Peyer's patch (tissue), 4 donors: ENCODE measurements at regions not wholly inside any gene's neighbourhood (a gene's known extent, or its start where the extent isn't known, plus 50 kb on each side); places are given as distances from the start of the nearest gene placed in this dataset.
"Not testable (repeated sequence)": the region's sequence is repeated elsewhere in the genome, so short reads cannot be mapped to it uniquely, and the experiment has no call there.

Experiments used
- DNase-seq, 3 donors: peaks; one replicate each; pipeline ENCODE4 v3.0.0-alpha.2; 2017 to 2019
- H3K27ac ChIP-seq, 4 donors: fragments of 200-600 bp; sonication (generic); one replicate each; pipeline ENCODE4 v1.5.1; 2016 to 2019
- H3K27me3 ChIP-seq, 2 donors: fragments of 200-600 bp; sonication (generic); one replicate each; pipeline ENCODE4 v1.5.1; 2019
- H3K36me3 ChIP-seq, 3 donors: fragments of 200-600 bp; sonication (generic); one replicate each; pipeline ENCODE4 v1.5.1; 2016 to 2019
- H3K4me1 ChIP-seq, 4 donors: fragments of 200-600 bp; sonication (generic); one replicate each; pipeline ENCODE4 v1.5.1; 2016 to 2019
- H3K4me3 ChIP-seq, 4 donors: fragments of 200-600 bp; sonication (generic); 1 replicate in 3 of 4; 2 replicates in 1 of 4; pipeline ENCODE4 v1.5.1; 2016 to 2019; ENCODE audit warnings: mild to moderate bottlenecking in 1 of 4
- H3K9me3 ChIP-seq, 4 donors: fragments of 200-600 bp; sonication (generic); one replicate each; pipeline ENCODE4 v1.5.1; 2016 to 2019; ENCODE audit warnings: mild to moderate bottlenecking in 1 of 4
- CTCF ChIP-seq, 6 experiments: fragments of 450-650 bp in 4 of 6; fragments of 200-600 bp in 2 of 6; sonication (generic) in 1 of 6; IDR thresholded peaks; one replicate each; pipeline ENCODE4 v1.5.1; 2017 to 2019; ENCODE audit warnings: antibody characterized with exemption in 6 of 6, mild to moderate bottlenecking in 3 of 6, moderate library complexity in 1 of 6
- POLR2A ChIP-seq, 2 donors: fragments of 450-650 bp; IDR thresholded peaks; one replicate each; pipeline ENCODE4 v1.5.1; 2017; ENCODE audit warnings: antibody characterized with exemption in 2 of 2, mild to moderate bottlenecking in 2 of 2, moderate library complexity in 2 of 2

DNA sequence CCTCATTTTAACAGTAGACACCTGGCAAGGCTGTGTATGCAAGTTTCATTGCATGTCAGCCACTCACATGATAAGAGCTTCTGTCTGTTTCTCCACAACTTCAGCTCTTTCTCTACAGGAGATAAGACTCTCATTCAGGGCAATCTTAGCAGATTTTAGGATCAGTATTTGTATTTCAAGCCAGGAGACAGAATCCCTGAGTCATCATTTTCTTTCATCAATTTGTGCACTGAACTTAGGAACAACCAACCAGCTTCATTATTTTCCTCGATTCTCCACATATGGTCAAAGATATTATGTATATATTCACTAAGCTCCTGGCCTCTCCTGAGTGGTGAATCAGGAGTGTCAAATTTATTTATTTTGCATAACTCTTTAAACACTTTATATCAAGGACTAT lies 181.8 kb upstream of the CCNH start:
- Histone ChIP-seq H3K9me3 (no peaks in the 10 kb centered on the region), H3K4me1 (no peaks in the 10 kb centered on the region), H3K27ac (no peak overlapping the region), H3K27me3 (no peaks in the 10 kb centered on the region), H3K36me3 (no peaks in the 10 kb centered on the region), H3K4me3 (no peak overlapping the region)
- no peak for TF ChIP-seq POLR2A (IDR thresholded peaks at IDR 0.05)
- TF ChIP-seq CTCF (IDR thresholded peaks at IDR 0.05): no peak
- DNase-seq: no peak

DNA sequence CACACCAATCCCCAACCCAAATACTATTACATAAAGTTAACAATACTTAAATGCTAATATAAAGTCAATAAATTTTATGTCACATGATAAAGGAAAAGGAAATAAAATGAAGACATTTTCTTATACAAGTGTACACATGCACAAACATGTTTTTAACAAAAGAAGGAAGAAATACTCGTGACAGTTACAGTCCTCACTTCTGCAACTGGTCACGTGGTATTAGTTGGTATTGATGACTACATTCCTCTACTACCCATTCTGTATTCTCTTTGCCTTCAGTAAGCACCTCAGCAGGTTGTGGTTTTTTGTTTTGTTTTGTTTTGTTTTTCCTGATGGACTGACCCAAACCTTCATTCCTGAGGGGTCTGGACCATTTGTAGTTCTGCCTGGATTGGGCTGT lies 176.9 kb upstream of the CCNH start:
- H3K27ac ChIP-seq: no peak overlapping the region
- no peak overlapping the region for H3K4me3 ChIP-seq
- no peaks in the 10 kb centered on the region for H3K27me3 ChIP-seq
- no peak for DNase-seq
- TF ChIP-seq POLR2A (IDR thresholded peaks at IDR 0.05): no peak
- TF ChIP-seq CTCF (IDR thresholded peaks at IDR 0.05): no peak
- no peaks in the 10 kb centered on the region for H3K36me3 ChIP-seq
- H3K4me1 ChIP-seq: no peaks in the 10 kb centered on the region
- no peaks in the 10 kb centered on the region for H3K9me3 ChIP-seq

DNA sequence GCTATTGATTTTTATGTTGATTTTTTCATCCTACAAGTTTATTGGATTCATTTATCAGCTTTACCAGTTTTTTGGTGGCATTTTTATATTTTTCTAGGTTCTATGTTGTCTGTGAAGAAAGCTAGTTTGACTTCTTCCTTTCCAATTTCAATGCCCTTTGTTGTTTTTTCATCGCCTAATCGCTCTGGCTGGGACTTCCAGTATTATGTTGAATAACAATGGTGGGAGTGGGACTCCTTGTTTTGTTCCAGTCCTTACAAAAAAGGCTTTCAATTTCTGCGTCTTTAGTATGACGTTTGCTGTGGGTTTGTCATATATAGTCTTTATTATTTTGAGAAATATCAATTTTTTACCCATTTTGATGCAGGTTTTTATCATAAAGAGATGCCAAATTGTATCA lies 175.6 kb upstream of the CCNH start:
- no peaks in the 10 kb centered on the region for H3K9me3 ChIP-seq
- no peaks in the 10 kb centered on the region for H3K36me3 ChIP-seq
- TF ChIP-seq POLR2A (IDR thresholded peaks at IDR 0.05) (no peak), CTCF (IDR thresholded peaks at IDR 0.05) (no peak)
- H3K4me1 ChIP-seq: no peaks in the 10 kb centered on the region
- no peak for DNase-seq
- no peak overlapping the region for H3K4me3 ChIP-seq
- no peaks in the 10 kb centered on the region for H3K27me3 ChIP-seq
- H3K27ac ChIP-seq: no peak overlapping the region

- not testable (repeated sequence) for DNase-seq, H3K27ac ChIP-seq, H3K9me3 ChIP-seq, H3K36me3 ChIP-seq, H3K27me3 ChIP-seq, H3K4me1 ChIP-seq, H3K4me3 ChIP-seq
These were observed 171.0 kb upstream of the CCNH start for GRCh38 chr5:87583704-87584103.

DNA sequence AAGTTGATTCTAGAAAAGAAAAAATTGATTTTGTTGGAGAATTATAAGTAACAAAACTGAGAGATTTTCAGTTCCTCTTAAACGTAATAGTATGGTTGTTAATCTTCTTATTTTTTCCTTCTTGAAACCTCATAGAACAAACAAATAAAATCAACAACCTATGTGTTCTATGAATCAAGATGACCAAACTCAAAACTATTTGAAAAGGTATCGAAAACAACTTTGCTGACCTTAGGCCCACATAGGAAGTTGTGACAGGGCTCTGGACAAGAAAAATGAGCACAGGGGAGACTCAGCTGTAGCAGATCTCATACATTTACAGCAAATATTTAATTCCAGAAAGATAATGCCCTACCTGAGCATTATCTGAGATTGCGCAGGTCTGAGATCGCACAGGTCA lies 169.4 kb upstream of the CCNH start:
- H3K9me3 ChIP-seq: no peaks in the 10 kb centered on the region
- no peak for TF ChIP-seq POLR2A (IDR thresholded peaks at IDR 0.05)
- TF ChIP-seq CTCF (IDR thresholded peaks at IDR 0.05): no peak
- no peak overlapping the region for H3K27ac ChIP-seq
- no peaks in the 10 kb centered on the region for H3K36me3 ChIP-seq
- H3K27me3 ChIP-seq: no peaks in the 10 kb centered on the region
- no peak overlapping the region for H3K4me3 ChIP-seq
- no peaks in the 10 kb centered on the region for H3K4me1 ChIP-seq
- no peak for DNase-seq

GRCh38 chr5:87581661-87582060 lies 168.9 kb upstream of the CCNH start:
- Histone ChIP-seq H3K36me3 (no peaks in the 10 kb centered on the region), H3K9me3 (no peaks in the 10 kb centered on the region), H3K27me3 (no peaks in the 10 kb centered on the region), H3K27ac (no peak overlapping the region), H3K4me3 (no peak overlapping the region), H3K4me1 (no peaks in the 10 kb centered on the region)
- DNase-seq: no peak
- no peak for TF ChIP-seq CTCF (IDR thresholded peaks at IDR 0.05)
- no peak for TF ChIP-seq POLR2A (IDR thresholded peaks at IDR 0.05)
